Sigmoid colon (tissue), 3 donors: ENCODE measurements at regions not wholly inside any gene's neighbourhood (a gene's known extent, or its start where the extent isn't known, plus 50 kb on each side); places are given as distances from the start of the nearest gene placed in this dataset.

Source experiments
- POLR2A ChIP-seq, 2 donors: fragments of 450-650 bp; IDR thresholded peaks; one replicate each; pipeline ENCODE4 v1.6.1; 2016; ENCODE audit warnings: antibody characterized with exemption in 2 of 2, mild to moderate bottlenecking in 2 of 2, moderate library complexity in 2 of 2
- TF ChIP-seq, protein P1 (sequence below), 4 experiments: fragments of 450-650 bp in 3 of 4; fragments of 200-600 bp in 1 of 4; IDR thresholded peaks; one replicate each; pipeline ENCODE4 v1.5.1; 2016 to 2019; ENCODE audit warnings: antibody characterized with exemption in 4 of 4, mild to moderate bottlenecking in 3 of 4, moderate library complexity in 2 of 4

DNA sequence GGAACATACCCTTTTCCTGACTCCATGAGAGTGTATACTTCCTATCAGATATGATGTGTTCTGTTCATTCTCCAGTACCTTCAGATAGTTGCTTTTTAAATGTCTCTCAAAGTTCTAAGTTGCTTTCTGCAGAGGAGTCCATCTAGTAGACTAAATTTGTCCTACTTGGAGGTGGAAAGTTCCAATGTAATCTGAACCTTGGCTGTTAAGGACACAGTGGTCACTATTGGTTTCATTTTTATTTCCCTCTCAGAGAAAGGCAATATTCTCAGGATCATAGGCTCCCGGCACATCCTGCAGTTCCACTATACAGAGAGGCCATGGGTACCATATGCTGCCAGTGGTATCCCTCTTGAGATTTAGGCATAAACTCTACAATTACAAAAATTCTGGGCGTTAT lies 634.6 kb downstream of the LRRC70 start:
- TF ChIP-seq POLR2A (IDR thresholded peaks at IDR 0.05): no peak
- TF ChIP-seq, protein P1, sequence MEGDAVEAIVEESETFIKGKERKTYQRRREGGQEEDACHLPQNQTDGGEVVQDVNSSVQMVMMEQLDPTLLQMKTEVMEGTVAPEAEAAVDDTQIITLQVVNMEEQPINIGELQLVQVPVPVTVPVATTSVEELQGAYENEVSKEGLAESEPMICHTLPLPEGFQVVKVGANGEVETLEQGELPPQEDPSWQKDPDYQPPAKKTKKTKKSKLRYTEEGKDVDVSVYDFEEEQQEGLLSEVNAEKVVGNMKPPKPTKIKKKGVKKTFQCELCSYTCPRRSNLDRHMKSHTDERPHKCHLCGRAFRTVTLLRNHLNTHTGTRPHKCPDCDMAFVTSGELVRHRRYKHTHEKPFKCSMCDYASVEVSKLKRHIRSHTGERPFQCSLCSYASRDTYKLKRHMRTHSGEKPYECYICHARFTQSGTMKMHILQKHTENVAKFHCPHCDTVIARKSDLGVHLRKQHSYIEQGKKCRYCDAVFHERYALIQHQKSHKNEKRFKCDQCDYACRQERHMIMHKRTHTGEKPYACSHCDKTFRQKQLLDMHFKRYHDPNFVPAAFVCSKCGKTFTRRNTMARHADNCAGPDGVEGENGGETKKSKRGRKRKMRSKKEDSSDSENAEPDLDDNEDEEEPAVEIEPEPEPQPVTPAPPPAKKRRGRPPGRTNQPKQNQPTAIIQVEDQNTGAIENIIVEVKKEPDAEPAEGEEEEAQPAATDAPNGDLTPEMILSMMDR (IDR thresholded peaks at IDR 0.05): no peak
